ENCODE measurements at regions not wholly inside any gene's neighbourhood (a gene's known extent, or its start where the extent isn't known, plus 50 kb on each side); places are given as distances from the start of the nearest gene placed in this dataset.
A peak's percentile ranks its signal among the peaks of the same experiment; 100 is the strongest.

- FAIRE-seq (no peak), DNase-seq (ENCODE audit: low spot score in 2 of 2) (no peak)
Measured at GRCh38 chr2:126774290-126774689, 118.3 kb downstream of the GYPC start.

GRCh38 chr2:126774761-126775160, 118.8 kb downstream of the GYPC start:
- no peak for FAIRE-seq
- DNase-seq (ENCODE audit: low spot score in 2 of 2) = no peak

GRCh38 chr2:126775300-126775985, 119.5 kb downstream of the GYPC start:
- DNase-seq (ENCODE audit: low spot score in 2 of 2) (no peak), FAIRE-seq (no peak)

GRCh38 chr2:126776255-126776654, 120.3 kb downstream of the GYPC start:
- DNase-seq (ENCODE audit: low spot score in 2 of 2) = no peak
- no peak for FAIRE-seq

- DNase-seq (ENCODE audit: low spot score in 2 of 2) = peak; percentile 74 to 79
- peak; percentile 43 for FAIRE-seq
Measured at GRCh38 chr2:126776692-126777619, 121.0 kb downstream of the GYPC start.

- FAIRE-seq = no peak
- no peak for DNase-seq (ENCODE audit: low spot score in 2 of 2)
Measured at GRCh38 chr2:126777620-126777978, 121.1 kb upstream of the TEX51 start.

GRCh38 chr2:126778561-126779501, 119.9 kb upstream of the TEX51 start:
- no peak for FAIRE-seq
- no peak for DNase-seq (ENCODE audit: low spot score in 2 of 2)

GRCh38 chr2:126781206-126781605, 117.5 kb upstream of the TEX51 start:
- no peak for FAIRE-seq

GRCh38 chr2:126781806-126782205, 116.9 kb upstream of the TEX51 start:
- DNase-seq (ENCODE audit: low spot score in 2 of 2) (no peak), FAIRE-seq (no peak)

More at GRCh38 chr2:126781206-126781605, 117.5 kb upstream of the TEX51 start:
- no peak for DNase-seq (ENCODE audit: low spot score in 2 of 2)

- FAIRE-seq = no peak
- no peak for DNase-seq (ENCODE audit: low spot score in 2 of 2)
Measured at GRCh38 chr2:126782648-126783047, 116.0 kb upstream of the TEX51 start.

- DNase-seq (ENCODE audit: low spot score in 2 of 2) (no peak), FAIRE-seq (no peak)
Measured at GRCh38 chr2:126783341-126783740, 115.3 kb upstream of the TEX51 start.

- FAIRE-seq (no peak), DNase-seq (ENCODE audit: low spot score in 2 of 2) (no peak)
Measured at GRCh38 chr2:126784045-126784444, 114.6 kb upstream of the TEX51 start.

GRCh38 chr2:126784621-126785020, 114.1 kb upstream of the TEX51 start:
- FAIRE-seq (no peak), DNase-seq (ENCODE audit: low spot score in 2 of 2) (no peak)

- FAIRE-seq (no peak), DNase-seq (ENCODE audit: low spot score in 2 of 2) (no peak)
Measured at GRCh38 chr2:126785236-126785635, 113.5 kb upstream of the TEX51 start.

- no peak for DNase-seq (ENCODE audit: low spot score in 2 of 2)
- no peak for FAIRE-seq
Measured at GRCh38 chr2:126785862-126786261, 112.8 kb upstream of the TEX51 start.

- FAIRE-seq (no peak), DNase-seq (ENCODE audit: low spot score in 2 of 2) (no peak)
Measured at GRCh38 chr2:126786765-126787164, 111.9 kb upstream of the TEX51 start.

GRCh38 chr2:126787289-126787688, 111.4 kb upstream of the TEX51 start:
- DNase-seq (ENCODE audit: low spot score in 2 of 2) (no peak), FAIRE-seq (no peak)

- no peak for DNase-seq (ENCODE audit: low spot score in 2 of 2)
- FAIRE-seq = no peak
Measured at GRCh38 chr2:126788113-126788512, 110.6 kb upstream of the TEX51 start.

GRCh38 chr2:126788652-126789051, 110.0 kb upstream of the TEX51 start:
- no peak for DNase-seq (ENCODE audit: low spot score in 2 of 2)
- FAIRE-seq = no peak

GRCh38 chr2:126790987-126791780, 107.5 kb upstream of the TEX51 start:
- FAIRE-seq (no peak), DNase-seq (ENCODE audit: low spot score in 2 of 2) (no peak)
